SKM-1 treated with dmso at 0.1 percent for 144 hours (cell line): ENCODE measurements at regions not wholly inside any gene's neighbourhood (a gene's known extent, or its start where the extent isn't known, plus 50 kb on each side); places are given as distances from the start of the nearest gene placed in this dataset.

Experiments used
- DNase-seq: peaks from one replicate; lab custom pipeline; 2025; ENCODE audit not compliant: unreplicated experiment; lab: John Stamatoyannopoulos, UW

- DNase-seq: no peak
These were observed 379.7 kb upstream of the EEF2KMT start for GRCh38 chr16:5477251-5477650.

DNA sequence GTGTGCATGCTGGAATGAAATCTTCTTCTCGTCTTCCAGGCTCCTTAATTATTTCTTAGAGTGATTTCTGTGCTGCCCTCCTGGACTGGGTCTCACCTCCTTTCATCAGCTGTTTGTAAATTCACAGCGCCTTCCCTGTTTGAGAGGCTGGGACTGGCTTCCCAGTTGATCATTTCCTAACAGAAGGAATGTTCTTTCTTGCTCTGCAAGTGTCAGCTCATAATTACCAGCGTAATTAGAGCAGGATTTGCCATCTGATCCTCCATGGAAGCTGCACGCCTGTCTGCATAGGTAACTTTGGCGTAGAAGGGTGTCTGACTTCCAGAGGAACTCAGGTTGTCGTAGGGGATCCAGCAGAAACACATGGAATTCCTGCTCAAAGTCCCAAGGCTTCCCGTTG is 375.0 kb upstream of the EEF2KMT start:
- DNase-seq: no peak

DNA sequence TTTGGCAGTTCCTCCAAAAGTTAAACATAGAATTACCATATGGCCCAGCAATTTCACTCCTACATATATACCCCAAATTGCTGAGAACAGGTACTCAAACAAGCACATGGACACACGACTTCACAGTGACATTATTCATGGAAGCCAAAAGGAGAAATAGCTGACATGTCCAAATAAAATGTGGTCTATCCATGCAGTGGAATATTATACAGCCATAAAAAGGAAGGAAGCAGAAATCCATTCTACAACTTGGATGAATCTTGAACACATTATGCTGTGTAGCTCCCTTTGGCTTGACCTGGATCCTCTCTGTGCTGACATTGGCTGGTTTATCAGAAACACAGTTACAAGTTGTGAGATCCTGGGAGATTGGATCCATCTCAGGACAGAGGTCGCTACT is 370.9 kb upstream of the EEF2KMT start:
- DNase-seq: no peak

DNA sequence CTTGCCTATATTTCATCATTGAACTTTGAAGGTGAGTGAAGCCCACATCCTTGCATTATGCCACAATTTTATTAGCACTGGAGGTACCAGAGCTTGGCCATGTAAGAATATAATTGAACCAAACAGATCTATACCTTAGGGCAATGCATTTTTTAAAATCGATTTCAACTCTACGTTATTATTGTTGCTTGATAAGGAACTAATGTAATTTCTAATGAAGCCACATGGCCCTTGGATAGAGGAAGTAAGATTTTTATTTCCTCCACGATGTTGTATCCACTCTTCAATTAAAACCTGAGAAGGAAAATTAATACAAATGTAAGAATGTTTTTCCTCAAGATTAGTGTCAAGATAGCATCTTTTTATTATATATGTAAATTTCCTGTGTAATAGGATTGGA is 370.0 kb upstream of the EEF2KMT start:
- no peak for DNase-seq

GRCh38 chr16:5466551-5466950 is 369.0 kb upstream of the EEF2KMT start:
- DNase-seq: no peak

- no peak for DNase-seq
These were observed 368.1 kb upstream of the EEF2KMT start for GRCh38 chr16:5465714-5466113.

DNA sequence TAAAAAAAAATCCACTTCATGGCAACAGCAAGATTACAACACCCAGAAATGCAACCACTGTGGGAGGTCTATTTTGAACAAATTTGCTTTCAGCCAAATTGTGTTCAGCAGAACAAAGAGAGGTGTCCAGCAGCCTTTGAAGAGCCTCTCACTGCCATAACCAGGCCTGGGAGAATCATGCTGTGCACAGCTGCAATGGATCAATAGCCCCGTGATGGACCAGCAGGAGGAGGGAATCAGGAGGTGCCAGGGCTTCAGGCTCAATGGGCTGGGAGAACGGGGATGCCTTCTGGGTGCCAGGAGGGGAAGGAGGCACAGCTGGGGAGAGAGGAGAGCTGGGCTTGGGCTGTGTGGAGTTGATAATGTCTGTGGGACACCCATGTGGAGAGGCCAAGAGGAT is 366.2 kb upstream of the EEF2KMT start:
- DNase-seq: no peak

- DNase-seq: no peak
These were observed 364.0 kb upstream of the EEF2KMT start for GRCh38 chr16:5461574-5461973.

DNA sequence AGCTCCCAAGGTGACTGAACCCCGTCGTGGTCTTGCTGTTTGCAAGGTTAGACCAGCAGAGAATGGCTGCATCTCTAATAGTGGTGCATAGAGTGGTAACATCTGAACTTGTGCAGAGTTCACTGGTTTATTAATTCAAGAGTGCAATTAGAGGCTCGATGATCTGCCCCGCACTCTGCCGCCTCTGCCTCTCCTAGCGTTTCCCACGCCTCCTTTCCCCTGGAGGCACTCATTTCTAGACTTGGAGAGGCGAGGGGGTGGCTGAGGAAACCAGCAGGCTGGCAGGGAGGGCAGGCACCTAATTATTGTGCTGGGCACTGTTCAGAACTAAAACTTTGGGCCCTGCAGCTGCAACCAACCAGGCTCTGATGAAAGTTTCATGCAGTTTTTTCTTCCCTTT is 363.5 kb upstream of the EEF2KMT start:
- no peak for DNase-seq

GRCh38 chr16:5460701-5461100 is 363.1 kb upstream of the EEF2KMT start:
- DNase-seq: no peak

DNA sequence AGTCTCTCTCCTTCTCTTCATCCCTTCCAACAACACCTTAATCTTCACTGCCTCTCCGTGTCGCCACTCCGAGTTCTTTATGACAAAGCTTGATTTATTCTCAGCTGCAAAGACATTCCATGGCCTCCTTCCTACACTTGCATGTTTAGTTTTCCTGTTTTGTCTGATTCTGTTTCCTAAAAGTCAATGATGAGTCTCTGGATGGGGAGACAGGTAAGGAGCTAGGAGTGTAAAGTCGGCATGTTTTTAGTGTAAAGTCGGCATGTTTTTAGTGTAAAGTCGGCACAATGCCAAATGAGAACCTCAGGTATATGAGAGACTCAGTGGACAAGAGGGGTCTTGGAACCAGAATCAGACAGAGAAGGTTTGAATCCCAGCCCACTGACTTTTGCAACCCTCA is 362.3 kb upstream of the EEF2KMT start:
- no peak for DNase-seq

- DNase-seq: no peak
These were observed 357.5 kb upstream of the EEF2KMT start for GRCh38 chr16:5455110-5455509.

DNA sequence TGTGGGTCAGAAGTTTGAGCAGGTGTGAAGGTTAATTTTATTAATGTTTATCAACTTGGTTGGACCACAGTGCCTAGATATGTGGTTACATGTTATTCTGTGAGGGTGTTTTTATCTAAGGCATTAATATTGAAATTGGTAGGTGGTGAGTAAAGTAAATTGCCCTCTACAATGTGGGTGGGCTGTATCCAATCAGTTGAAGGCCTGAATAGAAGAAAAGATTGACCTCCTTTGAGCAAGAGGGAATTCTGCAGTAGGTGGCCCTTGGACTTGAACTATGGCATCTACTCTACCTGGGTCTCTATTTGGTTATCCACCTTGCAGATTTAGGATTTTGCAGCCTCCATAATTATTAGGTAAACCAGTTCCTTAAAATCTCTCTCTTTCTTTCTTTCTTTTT is 356.8 kb upstream of the EEF2KMT start:
- no peak for DNase-seq

GRCh38 chr16:5451641-5452040 is 354.0 kb upstream of the EEF2KMT start:
- no peak for DNase-seq

DNA sequence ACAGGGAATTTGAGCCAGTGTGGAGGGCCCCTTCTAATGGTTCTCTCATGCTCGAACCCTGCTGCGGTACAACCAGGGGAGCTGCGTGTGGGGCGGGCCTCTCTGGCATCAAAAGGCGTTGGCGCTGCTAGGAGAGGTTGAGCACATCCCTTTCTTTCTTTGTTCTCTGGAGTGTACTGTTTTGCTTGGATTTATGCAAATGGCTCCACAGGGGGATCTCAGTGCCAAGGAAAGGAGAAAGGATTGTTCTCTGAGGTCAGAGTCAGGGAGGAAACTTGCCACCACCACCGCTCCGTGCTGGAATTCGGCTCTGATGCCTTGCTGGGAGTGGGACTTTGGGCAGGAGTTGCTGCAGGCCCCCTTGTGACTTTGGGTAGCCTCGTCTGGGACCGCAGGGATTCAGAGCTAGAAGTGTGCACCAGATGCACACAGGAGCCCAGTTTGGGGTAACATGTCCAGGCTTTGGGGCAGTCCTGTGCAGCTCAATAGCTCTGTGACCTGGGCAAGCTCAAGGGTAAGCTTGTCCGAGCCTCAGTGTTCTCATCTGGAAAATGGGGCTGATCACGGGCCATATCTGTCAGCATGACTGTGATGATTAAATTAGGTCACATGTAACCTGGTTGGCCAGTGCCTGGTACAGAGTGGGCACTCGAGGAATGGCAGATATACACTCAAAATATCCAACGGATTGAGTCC is 353.0 kb upstream of the EEF2KMT start:
- DNase-seq: no peak

GRCh38 chr16:5449901-5450300 is 352.3 kb upstream of the EEF2KMT start:
- no peak for DNase-seq

GRCh38 chr16:5448798-5449197 is 351.2 kb upstream of the EEF2KMT start:
- no peak for DNase-seq

GRCh38 chr16:5447734-5448133 is 350.1 kb upstream of the EEF2KMT start:
- no peak for DNase-seq

DNA sequence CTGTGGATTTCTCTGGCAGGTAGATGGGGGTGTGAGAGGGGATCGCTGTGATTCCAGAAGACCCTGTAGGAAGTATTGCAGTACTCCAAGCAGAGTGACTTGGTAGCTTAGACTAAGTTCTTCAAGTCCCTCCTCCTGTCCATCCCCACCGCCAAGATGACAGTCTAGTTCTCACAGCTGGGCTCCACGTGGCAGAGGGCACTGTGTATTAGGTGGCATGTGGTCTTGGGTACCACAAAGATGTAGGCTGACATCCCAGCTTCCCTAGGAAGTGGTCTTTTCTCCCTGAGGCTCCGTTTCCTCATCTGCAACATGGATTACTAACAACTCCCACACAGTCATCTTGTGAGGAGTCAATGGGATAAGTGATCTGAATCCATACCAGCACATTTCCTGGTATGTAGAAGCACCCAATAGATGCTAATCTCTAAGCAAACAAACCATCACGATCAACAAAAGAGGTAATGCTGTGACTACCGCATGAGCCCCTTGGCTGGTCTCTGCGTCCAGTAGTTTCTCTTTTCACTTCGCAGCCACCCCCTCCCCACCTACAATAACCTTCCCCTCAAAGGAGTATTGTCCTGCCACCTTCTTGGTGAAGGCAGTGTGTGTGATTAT is 349.1 kb upstream of the EEF2KMT start:
- DNase-seq: no peak

GRCh38 chr16:5444189-5444588 is 346.6 kb upstream of the EEF2KMT start:
- DNase-seq: no peak

- DNase-seq: no peak
These were observed 345.4 kb upstream of the EEF2KMT start for GRCh38 chr16:5442986-5443385.

DNA sequence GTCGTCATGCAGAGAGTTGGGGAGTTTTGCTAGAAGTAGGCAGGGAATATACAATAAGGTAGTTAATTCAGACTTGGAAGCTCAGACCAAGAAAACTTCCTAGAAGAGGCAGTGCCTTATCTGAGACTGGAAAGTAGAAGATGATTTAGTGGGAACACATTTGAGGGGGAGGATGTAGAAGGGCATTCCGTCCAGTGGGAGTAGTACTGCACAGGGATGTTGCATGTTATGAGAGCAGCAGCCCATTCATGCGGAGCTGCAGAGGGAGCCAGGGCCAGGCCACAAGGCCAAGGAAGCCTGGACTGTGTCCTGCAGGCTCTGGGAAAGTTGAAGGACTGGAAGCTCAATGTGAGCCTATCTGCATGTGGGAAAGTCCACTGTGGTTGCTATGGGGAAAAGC is 344.5 kb upstream of the EEF2KMT start:
- no peak for DNase-seq

GRCh38 chr16:5438591-5438990 is 341.0 kb upstream of the EEF2KMT start:
- no peak for DNase-seq
